ENCODE measurements at regions not wholly inside any gene's neighbourhood (a gene's known extent, or its start where the extent isn't known, plus 50 kb on each side); places are given as distances from the start of the nearest gene placed in this dataset.

- TF ChIP-seq REST (IDR thresholded peaks at IDR 0.05; ENCODE audit: insufficient read depth in 1 of 2, low read depth in 2 of 2, low read length in 2 of 2) (no peak), SIN3A (IDR thresholded peaks at IDR 0.05; ENCODE audit: borderline replicate concordance, insufficient read depth, low read length) (no peak), POLR2AphosphoS5 (IDR thresholded peaks at IDR 0.05; ENCODE audit: low read depth, low read length) (no peak), TAF1 (IDR thresholded peaks at IDR 0.05; ENCODE audit: borderline replicate concordance, insufficient read depth, low read length) (no peak)
These were observed 272.8 kb downstream of the CYRIA start for GRCh38 chr2:16392647-16393499.
